KBM-7 (cell line): ENCODE measurements at regions not wholly inside any gene's neighbourhood (a gene's known extent, or its start where the extent isn't known, plus 50 kb on each side); places are given as distances from the start of the nearest gene placed in this dataset.
"Not testable (repeated sequence)": the region's sequence is repeated elsewhere in the genome, so short reads cannot be mapped to it uniquely, and the experiment has no call there.

ENCODE experiments used
- DNase-seq: peaks from one replicate; pipeline ENCODE4 v3.0.0-alpha.2; 2015
- in situ Hi-C: fragments of 300-500 bp; cut with MboI; formaldehyde crosslinking; loops from 2 replicates; pipeline ENCODE4 v1.14.3; 2020; ENCODE audit warnings: low sequenced_read_pairs, low pct_unique_long_range_greater_than_20kb, mixed read lengths

GRCh38 chr16:35574454-35575431 lies 2115.3 kb downstream of the TP53TG3F start:
- DNase-seq: no peak
- in situ Hi-C loops: no loop called here

DNA sequence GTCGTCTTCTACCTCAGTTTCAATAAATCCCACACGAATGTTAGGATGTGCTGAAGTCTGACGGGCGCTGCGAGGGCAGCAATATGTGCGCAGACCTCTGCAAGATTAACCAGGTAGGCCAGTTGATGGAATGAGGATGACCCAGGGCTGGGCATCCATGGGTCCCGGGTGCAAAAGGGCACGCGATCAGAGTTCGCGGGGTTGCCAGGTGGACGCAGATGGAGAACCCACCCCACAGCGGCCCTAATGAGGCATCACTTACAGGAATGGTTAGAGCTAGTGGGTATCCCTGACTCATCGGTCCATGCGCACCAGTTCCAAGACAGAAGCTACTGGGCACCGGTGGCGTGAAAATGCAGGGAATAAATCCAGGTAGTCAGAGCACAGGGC lies 2116.0 kb downstream of the TP53TG3F start:
- in situ Hi-C loops: no loop called here
- no peak for DNase-seq

GRCh38 chr16:35585411-35585810 lies 2126.0 kb downstream of the TP53TG3F start:
- DNase-seq: no peak
- in situ Hi-C loops: no loop called here

GRCh38 chr16:35590913-35591312 lies 2131.5 kb downstream of the TP53TG3F start:
- in situ Hi-C loops: not testable (repeated sequence)
- peak; percentile 33 for DNase-seq

GRCh38 chr16:35596467-35596866 lies 2137.1 kb downstream of the TP53TG3F start:
- DNase-seq: no peak
- in situ Hi-C loops: no loop called here

DNA sequence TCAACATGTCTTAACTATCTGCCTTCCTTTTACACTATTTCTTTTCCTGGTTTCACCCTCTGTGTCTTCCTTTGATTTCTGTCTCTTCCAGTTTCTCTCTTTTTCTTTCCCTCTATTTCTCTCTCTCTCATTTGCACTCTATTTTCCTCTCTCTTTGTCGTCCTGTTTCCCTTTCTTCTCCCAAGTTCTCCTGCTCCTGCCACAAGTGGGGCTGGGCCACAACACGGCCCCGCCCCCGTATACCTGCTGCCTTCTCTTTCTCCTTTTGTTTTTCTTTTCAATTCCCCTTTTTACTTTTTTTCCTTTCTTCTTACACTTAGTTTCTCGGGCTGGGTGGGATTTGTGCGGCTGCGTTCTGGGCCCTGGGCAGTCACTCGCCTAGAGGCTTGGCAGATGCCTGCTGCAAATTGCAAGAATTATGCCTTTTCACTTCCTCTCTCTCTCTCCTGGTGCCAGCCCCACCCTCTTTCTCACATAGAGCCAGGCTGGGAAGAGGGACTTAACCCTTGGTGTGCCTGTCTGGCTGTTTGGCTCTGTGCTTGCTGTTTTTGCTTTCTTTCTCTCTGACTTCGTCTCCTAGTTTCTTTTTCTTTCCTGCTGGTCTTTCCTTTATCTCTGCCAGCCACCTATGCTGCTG lies 2139.4 kb downstream of the TP53TG3F start:
- in situ Hi-C loops: no loop called here
- DNase-seq: peak; percentile 35

- in situ Hi-C loops: no loop called here
- no peak for DNase-seq
These were observed 2140.2 kb downstream of the TP53TG3F start for GRCh38 chr16:35599429-35600160.

GRCh38 chr16:35600161-35600555 lies 2140.7 kb downstream of the TP53TG3F start:
- DNase-seq, in situ Hi-C loops: not testable (repeated sequence)

DNA sequence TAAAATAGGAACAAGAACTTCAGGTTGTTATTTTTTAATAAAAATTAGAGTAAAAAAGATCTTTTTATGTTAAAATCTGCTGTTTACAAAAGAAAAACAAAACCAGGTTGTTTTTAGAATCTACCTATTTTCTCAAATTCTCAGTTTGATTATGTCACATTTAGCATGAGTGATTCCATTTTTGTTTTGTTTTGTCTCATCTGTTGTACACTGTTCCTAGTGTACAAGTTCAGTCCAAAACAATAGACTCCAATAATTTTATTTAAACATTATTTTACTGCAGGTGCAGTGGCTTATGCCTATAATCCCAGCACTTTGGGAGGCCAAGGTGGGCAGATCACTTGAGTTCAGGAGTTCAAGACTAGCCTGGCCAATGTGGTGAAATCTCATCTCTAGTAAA lies 2142.7 kb downstream of the TP53TG3F start:
- in situ Hi-C loops: no loop called here
- no peak for DNase-seq

- in situ Hi-C loops, DNase-seq: not testable (repeated sequence)
These were observed 2144.0 kb downstream of the TP53TG3F start for GRCh38 chr16:35603371-35603770.

DNA sequence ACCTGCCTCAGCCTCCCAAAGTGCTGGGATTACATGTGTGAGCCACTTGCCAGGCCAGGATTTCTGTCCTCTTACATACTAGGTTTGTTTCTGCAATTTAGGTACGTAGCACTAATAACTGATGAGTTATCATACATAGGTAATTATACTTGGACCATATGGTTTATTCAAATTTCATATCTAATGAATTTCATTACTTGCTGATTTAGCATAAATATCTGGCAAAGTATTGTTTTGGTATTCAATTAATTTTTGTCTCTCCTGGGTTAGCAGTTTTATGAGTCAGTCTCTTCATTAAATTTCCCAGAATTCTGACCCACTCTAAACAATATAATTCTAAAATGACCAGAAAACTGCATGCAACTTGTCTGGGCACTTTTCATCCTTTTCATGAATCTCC lies 2146.5 kb downstream of the TP53TG3F start:
- no peak for DNase-seq
- in situ Hi-C loops: no loop called here

DNA sequence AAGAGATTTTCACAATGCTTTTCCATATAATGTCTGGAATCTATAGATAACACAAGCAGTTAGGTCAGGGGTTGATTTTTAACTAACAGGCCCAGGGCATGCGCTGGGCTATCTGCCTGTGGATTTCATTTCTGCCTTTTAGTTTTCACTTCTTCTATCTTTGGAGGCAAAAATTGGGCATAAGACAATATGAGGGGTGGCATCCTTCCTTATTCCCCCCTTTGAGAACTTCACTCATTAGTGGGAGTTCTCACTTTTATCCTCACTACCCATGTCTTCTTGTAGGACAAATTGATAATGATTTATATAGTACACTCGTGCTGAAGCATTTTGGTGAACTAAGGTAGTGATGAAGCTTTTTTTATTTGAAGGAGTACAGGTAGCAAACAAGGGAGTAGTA lies 2155.5 kb downstream of the TP53TG3F start:
- in situ Hi-C loops, DNase-seq: not testable (repeated sequence)

- in situ Hi-C loops, DNase-seq: not testable (repeated sequence)
These were observed 2159.8 kb downstream of the TP53TG3F start for GRCh38 chr16:35619176-35619575.

GRCh38 chr16:35626041-35626440 lies 2166.6 kb downstream of the TP53TG3F start:
- in situ Hi-C loops: no loop called here
- no peak for DNase-seq

- DNase-seq: no peak
- in situ Hi-C loops: no loop called here
These were observed 2169.6 kb downstream of the TP53TG3F start for GRCh38 chr16:35628976-35629375.

DNA sequence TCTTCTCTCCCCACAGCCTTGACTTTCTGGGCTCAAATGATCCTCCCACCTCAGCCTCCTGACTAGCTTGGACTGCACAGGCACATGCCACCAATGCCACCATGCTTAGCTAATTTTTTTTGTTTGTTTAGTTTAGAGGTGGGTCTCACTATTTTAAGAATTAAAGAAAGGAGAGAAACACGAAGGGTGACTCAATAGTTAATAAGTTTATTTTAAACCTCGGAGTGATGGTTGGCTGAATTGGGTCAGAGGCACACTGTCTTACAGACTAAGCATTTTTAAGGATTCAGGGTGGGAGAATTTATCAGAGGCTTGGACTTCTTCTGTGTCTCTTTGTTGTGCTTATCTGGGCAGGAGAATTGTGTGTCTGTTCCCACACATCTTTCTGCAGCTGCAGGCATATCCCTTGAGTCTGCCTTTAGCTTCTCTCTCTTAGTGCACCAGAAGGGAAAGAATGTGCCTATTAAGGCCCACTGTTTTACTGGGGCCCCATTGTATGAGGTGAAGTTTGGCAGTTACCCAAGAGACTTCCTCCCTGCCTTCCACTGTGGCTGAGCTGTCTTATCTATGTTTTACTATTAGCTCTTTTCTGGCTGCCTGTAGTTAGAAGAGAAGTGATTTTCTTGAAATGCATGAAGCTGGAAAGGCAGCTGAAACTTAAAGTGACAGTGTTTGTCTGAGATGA lies 2172.0 kb downstream of the TP53TG3F start:
- in situ Hi-C loops: no loop called here
- DNase-seq: no peak

DNA sequence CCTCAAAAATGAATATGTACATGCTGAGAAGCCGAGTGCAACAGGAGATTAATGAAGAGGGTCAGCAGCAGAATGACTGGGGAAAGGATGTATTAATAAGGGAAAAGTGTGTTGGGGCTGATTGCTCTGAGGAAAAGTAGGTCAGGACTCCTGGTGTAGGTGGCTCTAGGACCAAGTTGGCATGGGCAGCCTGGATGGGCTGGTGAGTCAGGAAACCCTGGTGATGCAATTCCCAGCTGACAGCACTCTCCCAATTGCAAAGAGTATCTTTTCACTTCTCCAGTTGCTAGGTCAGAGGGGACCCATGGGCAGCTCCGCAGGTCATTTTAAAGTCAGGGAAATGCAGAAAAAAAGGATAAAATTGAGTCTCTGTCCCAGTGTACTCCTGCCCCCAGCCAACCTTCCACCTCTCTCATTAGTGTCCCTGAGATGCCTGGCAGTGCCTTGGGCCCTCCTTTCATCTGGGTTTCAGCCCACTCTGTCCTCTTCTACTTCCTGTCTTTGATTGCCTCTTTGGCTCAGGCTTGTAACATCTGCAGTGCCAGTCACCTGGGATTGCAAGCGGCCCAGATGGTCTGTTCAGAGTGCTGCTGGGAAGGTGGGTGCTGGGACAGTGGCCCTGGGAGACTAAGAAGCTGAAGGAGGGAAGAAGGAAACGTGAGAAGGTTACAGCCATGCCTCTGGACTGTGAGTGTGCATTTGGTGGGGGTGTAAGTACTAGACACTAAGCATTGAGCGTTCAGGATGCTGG lies 2177.2 kb downstream of the TP53TG3F start:
- in situ Hi-C loops: no loop called here

DNA sequence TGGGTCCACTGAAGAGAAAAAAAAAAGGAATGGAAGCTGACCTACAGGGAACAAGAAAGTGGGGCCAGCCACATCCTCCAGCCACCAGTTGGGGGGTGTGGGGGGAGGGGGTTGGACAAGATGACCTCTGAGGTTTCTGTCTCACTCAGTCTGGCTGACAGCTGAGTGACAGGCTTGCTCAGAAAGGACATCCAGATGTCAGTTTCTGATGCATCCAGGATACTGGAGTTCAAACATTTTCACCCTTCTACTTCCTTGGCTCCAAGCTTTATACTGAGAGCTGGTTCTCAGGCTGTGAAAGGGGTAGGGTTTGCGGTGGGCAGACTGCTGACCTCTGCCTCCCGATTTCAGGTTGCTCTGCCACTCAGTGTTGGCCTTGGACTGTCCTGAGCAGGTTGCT lies 2178.3 kb downstream of the TP53TG3F start:
- DNase-seq: no peak
- in situ Hi-C loops: no loop called here

More for the DNA sequence above, 2177.2 kb downstream of the TP53TG3F start:
- DNase-seq: no peak
